ENCODE measurements at regions not wholly inside any gene's neighbourhood (a gene's known extent, or its start where the extent isn't known, plus 50 kb on each side); places are given as distances from the start of the nearest gene placed in this dataset.

- no peak for TF ChIP-seq CTCF (IDR thresholded peaks at IDR 0.05)
- no peak for TF ChIP-seq REST (IDR thresholded peaks at IDR 0.05)
- TF ChIP-seq EP300 (IDR thresholded peaks at IDR 0.05), result no peak
- no peak for TF ChIP-seq RCOR1 (IDR thresholded peaks at IDR 0.05; ENCODE audit: low read depth, low read length)
- no peak for TF ChIP-seq RAD21 (conservative IDR thresholded peaks at IDR 0.05 in 1 of 2, IDR thresholded peaks at IDR 0.05 in 1 of 2)
- no peak for TF ChIP-seq HMGXB4 (CRISPR knock-in tag; IDR thresholded peaks at IDR 0.05; ENCODE audit: borderline replicate concordance)
- TF ChIP-seq CEBPB (IDR thresholded peaks at IDR 0.05), result no peak
- TF ChIP-seq POLR2A (IDR thresholded peaks at IDR 0.05; ENCODE audit: low read length), result no peak
- TF ChIP-seq, protein P1, sequence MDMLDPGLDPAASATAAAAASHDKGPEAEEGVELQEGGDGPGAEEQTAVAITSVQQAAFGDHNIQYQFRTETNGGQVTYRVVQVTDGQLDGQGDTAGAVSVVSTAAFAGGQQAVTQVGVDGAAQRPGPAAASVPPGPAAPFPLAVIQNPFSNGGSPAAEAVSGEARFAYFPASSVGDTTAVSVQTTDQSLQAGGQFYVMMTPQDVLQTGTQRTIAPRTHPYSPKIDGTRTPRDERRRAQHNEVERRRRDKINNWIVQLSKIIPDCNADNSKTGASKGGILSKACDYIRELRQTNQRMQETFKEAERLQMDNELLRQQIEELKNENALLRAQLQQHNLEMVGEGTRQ (IDR thresholded peaks at IDR 0.05), result no peak
- no peak for TF ChIP-seq TP53 (CRISPR knock-in tag; IDR thresholded peaks at IDR 0.05)
Measured at GRCh38 chr10:131617113-131617858, 283.5 kb upstream of the PPP2R2D start.
